HCT116 (cell line): ENCODE measurements at regions not wholly inside any gene's neighbourhood (a gene's known extent, or its start where the extent isn't known, plus 50 kb on each side); places are given as distances from the start of the nearest gene placed in this dataset.

Experiments
- ATAC-seq: fragments of 200-7000 bp; cut with Tn5 transposase; 2 replicates; pipeline ENCODE4 v1.9.1; 2020; ENCODE audit warnings: mild to moderate bottlenecking, moderate library complexity
- BruUV-seq: library from RNA; stranded (reverse); fragments of 400-500 nt; replicated peaks from 2 replicates; lab custom pipeline; 2021; lab: Mats Ljungman, UMichigan
- CTCF ChIA-PET: fragments of 300-600 bp; sonication (Branson Sonifier 250); formaldehyde crosslinking; loops from one replicate; lab custom pipeline; 2021; ENCODE audit warnings: antibody characterized with exemption; lab: Charles Lee
- POLR2A ChIA-PET: fragments of 300-600, 350-600 bp; sonication (Branson Sonifier 250); formaldehyde crosslinking; loops from one replicate; lab custom pipeline; 2021; ENCODE audit warnings: antibody characterized with exemption; lab: Charles Lee
- RAD21 ChIA-PET, 2 experiments: fragments of 300-600 bp; sonication (Branson Sonifier 250); formaldehyde crosslinking; loops; one replicate each; lab custom pipeline; 2023; ENCODE audit warnings: low total read pairs in 2 of 2; ENCODE audit not compliant: uncharacterized antibody in 2 of 2, unreplicated experiment in 2 of 2, low non-redundant PET in 1 of 2; lab: Charles Lee
- DNase-seq: peaks from one replicate; pipeline ENCODE4 v3.0.0-alpha.2; 2010; ENCODE audit warnings: low read depth, low spot score
- H2AFZ ChIP-seq: fragments of 200-600 bp; shearing (Covaris generic), sonication (generic); 2 replicates; pipeline ENCODE4 v1.6.1; 2017; ENCODE audit warnings: low read depth, mixed run types, mixed read lengths, antibody characterized with exemption, low read length; ENCODE audit not compliant: poor library complexity, severe bottlenecking
- H3K27ac ChIP-seq: 2 replicates; pipeline ENCODE4 v1.5.1; 2012; ENCODE audit warnings: low read depth, low read length
- H3K27me3 ChIP-seq: fragments of 200-600 bp; sonication (generic); 2 replicates; pipeline ENCODE4 v1.6.1; 2016; ENCODE audit warnings: mixed run types, low read length, mixed read lengths; ENCODE audit not compliant: insufficient read depth
- H3K36me3 ChIP-seq, 2 experiments: fragments of 200-500 bp in 1 of 2; fragments of 200-600 bp in 1 of 2; sonication (Bioruptor generic) in 1 of 2; sonication (generic) in 1 of 2; 2 replicates each; pipeline versions ENCODE4 v1.5.1 to v1.6.1; 2014 to 2016; ENCODE audit warnings: low read length in 2 of 2, inconsistent platforms in 1 of 2, mixed read lengths in 1 of 2, mixed run types in 1 of 2; ENCODE audit not compliant: insufficient read depth in 2 of 2, control insufficient read depth in 1 of 2
- H3K4me1 ChIP-seq, 2 experiments: fragments of 200-600 bp in 1 of 2; sonication (generic) in 1 of 2; 2 replicates each; pipeline versions ENCODE4 v1.5.1 to v1.6.1; 2012 to 2017; ENCODE audit warnings: low read length in 2 of 2, inconsistent platforms in 1 of 2, mild to moderate bottlenecking in 1 of 2, mixed read lengths in 1 of 2, mixed run types in 1 of 2, moderate library complexity in 1 of 2; ENCODE audit not compliant: insufficient read depth in 2 of 2, control insufficient read depth in 1 of 2
- H3K4me2 ChIP-seq: fragments of 200-600 bp; sonication (generic); 2 replicates; pipeline ENCODE4 v1.6.1; 2017; ENCODE audit warnings: mixed run types, low read length, mixed read lengths
- H3K4me3 ChIP-seq, 2 experiments: fragments of 200-600 bp in 1 of 2; sonication (generic) in 1 of 2; replicated peaks in 1 of 2; 2 replicates each; pipeline ENCODE4 v1.5.1; 2011 to 2016; ENCODE audit warnings: low read length in 2 of 2, control low read depth in 1 of 2, low read depth in 1 of 2, mild to moderate bottlenecking in 1 of 2, mixed read lengths in 1 of 2, mixed run types in 1 of 2
- H3K79me2 ChIP-seq: fragments of 200-600 bp; sonication (generic); 2 replicates; pipeline ENCODE4 v1.6.1; 2017; ENCODE audit warnings: mild to moderate bottlenecking, mixed run types, low read length, moderate library complexity, mixed read lengths; ENCODE audit not compliant: insufficient read depth
- H3K9ac ChIP-seq: fragments of 200-600 bp; sonication (generic); 2 replicates; pipeline ENCODE4 v1.6.1; 2016; ENCODE audit warnings: low read length, mixed read lengths
- H3K9me2 ChIP-seq: fragments of 200-600 bp; sonication (generic), shearing (Covaris generic); 2 replicates; pipeline ENCODE4 v1.6.1; 2017; ENCODE audit warnings: mixed run types, mild to moderate bottlenecking, moderate library complexity; ENCODE audit not compliant: insufficient read depth
- H3K9me3 ChIP-seq, 2 experiments: fragments of 200-500 bp in 1 of 2; fragments of 200-600 bp in 1 of 2; sonication (Bioruptor generic) in 1 of 2; sonication (generic) in 1 of 2; 2 replicates each; pipeline ENCODE4 v1.6.1; 2014 to 2017; ENCODE audit warnings: low read length in 2 of 2, mixed read lengths in 2 of 2, inconsistent platforms in 1 of 2, low read depth in 1 of 2, mild to moderate bottlenecking in 1 of 2, mixed run types in 1 of 2, moderate library complexity in 1 of 2; ENCODE audit not compliant: control insufficient read depth in 1 of 2, insufficient read depth in 1 of 2
- H4K20me1 ChIP-seq: fragments of 200-600 bp; sonication (generic), shearing (Covaris generic); 2 replicates; pipeline ENCODE4 v1.6.1; 2017; ENCODE audit warnings: mixed run types, mild to moderate bottlenecking, moderate library complexity; ENCODE audit not compliant: insufficient read depth
- CBX3 ChIP-seq: IDR thresholded peaks from 2 replicates; pipeline ENCODE4 v1.6.1; 2012; ENCODE audit warnings: low read depth
- CEBPB ChIP-seq: IDR thresholded peaks from 2 replicates; pipeline ENCODE4 v1.6.1; 2012; ENCODE audit warnings: low read depth
- FOSL1 ChIP-seq: IDR thresholded peaks from 2 replicates; pipeline ENCODE4 v1.6.1; 2012; ENCODE audit warnings: low read depth
- MAX ChIP-seq: IDR thresholded peaks from 2 replicates; pipeline ENCODE4 v1.6.1; 2012
- POLR2A ChIP-seq: IDR thresholded peaks from 2 replicates; pipeline ENCODE4 v1.7.0; 2011; ENCODE audit warnings: borderline replicate concordance; ENCODE audit not compliant: insufficient read depth, insufficient read length; ENCODE audit errors: extremely low read depth
- POLR2AphosphoS5 ChIP-seq: IDR thresholded peaks from 2 replicates; pipeline ENCODE4 v1.6.1; 2011; ENCODE audit warnings: mild to moderate bottlenecking, low read depth, low read length, moderate library complexity
- RAD21 ChIP-seq: IDR thresholded peaks from 2 replicates; pipeline ENCODE4 v1.6.1; 2012; ENCODE audit warnings: low read depth, mild to moderate bottlenecking
- REST ChIP-seq: IDR thresholded peaks from 2 replicates; pipeline ENCODE4 v1.6.1; 2012; ENCODE audit warnings: low read depth
- SP1 ChIP-seq: IDR thresholded peaks from 2 replicates; pipeline ENCODE4 v1.6.1; 2012; ENCODE audit warnings: low read depth
- TCF7L2 ChIP-seq: IDR thresholded peaks from 2 replicates; pipeline ENCODE4 v1.7.0; 2011; ENCODE audit warnings: borderline replicate concordance, inconsistent platforms; ENCODE audit not compliant: insufficient read depth, insufficient read length; ENCODE audit errors: extremely low read depth
- ZNF274 ChIP-seq: fragments of 200-500 bp; sonication (Bioruptor generic); IDR thresholded peaks from 2 replicates; pipeline ENCODE4 v1.6.1; 2014; ENCODE audit warnings: mild to moderate bottlenecking, low read depth, low read length, inconsistent platforms
- intact Hi-C: fragments of 100-400 bp; cut with micrococcal nuclease; formaldehyde crosslinking; loops from 2 replicates; pipeline ENCODE4 v1.10.0; 2022

GRCh38 chr2:16495509-16496208, 170.0 kb downstream of the CYRIA start:
- Histone ChIP-seq H3K27me3 (no peaks in the 10 kb centered on the region), H3K27ac (no peak overlapping the region), H3K9ac (no peak overlapping the region), H3K4me3 (no peak overlapping the region), H3K4me1 (no peaks in the 10 kb centered on the region), H2AFZ (no peak overlapping the region), H3K4me2 (no peak overlapping the region), H4K20me1 (no peaks in the 10 kb centered on the region), H3K9me3 (no peaks in the 10 kb centered on the region), H3K79me2 (no peaks in the 10 kb centered on the region), H3K9me2 (no peaks in the 10 kb centered on the region), H3K36me3 (no peaks in the 10 kb centered on the region)
- ATAC-seq (no peak), DNase-seq (no peak)
- BruUV-seq, result no TSS peak
- TF ChIP-seq TCF7L2 (no peak), RAD21 (no peak), SP1 (no peak), FOSL1 (no peak), POLR2A (no peak), MAX (no peak), CEBPB (no peak), REST (no peak), CBX3 (no peak), POLR2AphosphoS5 (no peak), ZNF274 (no peak)
- intact Hi-C loops, result no loop called here
- ChIA-PET CTCF (no interaction called here), POLR2A (no interaction called here), RAD21 (no interaction called here)
